CD4-positive, alpha-beta T cell (primary cell): ENCODE measurements at regions not wholly inside any gene's neighbourhood (a gene's known extent, or its start where the extent isn't known, plus 50 kb on each side); places are given as distances from the start of the nearest gene placed in this dataset.

Experiments used
- ATAC-seq: fragments of 200-7000 bp; cut with Tn5 transposase; one replicate; pipeline ENCODE4 v1.10.0; 2022; ENCODE audit warnings: mild to moderate bottlenecking; ENCODE audit not compliant: poor library complexity
- CTCF ChIA-PET: fragments of 350-600 bp; sonication (Branson Sonifier 250); formaldehyde crosslinking; loops from one replicate; lab custom pipeline; 2021; ENCODE audit warnings: antibody characterized with exemption, inconsistent platforms; lab: Charles Lee
- POLR2A ChIA-PET: fragments of 350-600 bp; sonication (Branson Sonifier 250); formaldehyde crosslinking; loops from one replicate; lab custom pipeline; 2021; ENCODE audit warnings: antibody characterized with exemption, inconsistent platforms; lab: Charles Lee
- DNase-seq, 14 experiments: peaks; one replicate each; pipeline ENCODE4 v3.0.0-alpha.2; 2013 to 2020; ENCODE audit warnings: mixed read lengths in 2 of 14
- H3K27ac ChIP-seq, 2 donors: one replicate each; pipeline versions ENCODE4 v1.5.1 to v1.7.0; 2013; ENCODE audit warnings: low read length in 2 of 2, low read depth in 1 of 2, mild to moderate bottlenecking in 1 of 2
- H3K27me3 ChIP-seq, 2 experiments: 1 replicate in 1 of 2; 2 replicates in 1 of 2; pipeline versions ENCODE4 v1.6.1 to v1.7.0; 2013; ENCODE audit warnings: low read length in 2 of 2, control low read depth in 1 of 2, mild to moderate bottlenecking in 1 of 2, moderate library complexity in 1 of 2; ENCODE audit not compliant: insufficient read depth in 2 of 2, control insufficient read depth in 1 of 2
- H3K36me3 ChIP-seq: one replicate; pipeline ENCODE4 v1.6.1; 2013; ENCODE audit warnings: low read length, control low read depth; ENCODE audit not compliant: insufficient read depth
- H3K4me1 ChIP-seq: one replicate; pipeline ENCODE4 v1.6.1; 2013; ENCODE audit warnings: low read length, control low read depth; ENCODE audit not compliant: insufficient read depth
- H3K4me3 ChIP-seq: one replicate; pipeline ENCODE4 v1.5.1; 2013; ENCODE audit warnings: mild to moderate bottlenecking, low read length, moderate library complexity
- H3K9me3 ChIP-seq, 2 experiments: 1 replicate in 1 of 2; 2 replicates in 1 of 2; pipeline versions ENCODE4 v1.6.1 to v1.7.0; 2013; ENCODE audit warnings: low read length in 2 of 2, mild to moderate bottlenecking in 2 of 2, control low read depth in 1 of 2, moderate library complexity in 1 of 2; ENCODE audit not compliant: control insufficient read depth in 1 of 2, insufficient read depth in 1 of 2
- H3K27ac Mint-ChIP-seq: one replicate; pipeline ENCODE4 v1.8.0; 2020; ENCODE audit warnings: mixed read lengths
- H3K27me3 Mint-ChIP-seq: one replicate; pipeline ENCODE4 v1.8.0; 2021; ENCODE audit warnings: mixed read lengths
- H3K36me3 Mint-ChIP-seq: one replicate; pipeline ENCODE4 v1.8.0; 2021; ENCODE audit warnings: low read depth, mixed read lengths
- H3K4me1 Mint-ChIP-seq: one replicate; pipeline ENCODE4 v1.8.0; 2021; ENCODE audit warnings: low read depth, mixed read lengths
- H3K4me3 Mint-ChIP-seq: one replicate; pipeline ENCODE4 v1.8.0; 2020; ENCODE audit warnings: mild to moderate bottlenecking, mixed read lengths
- H3K9me3 Mint-ChIP-seq: one replicate; pipeline ENCODE4 v1.8.0; 2020; ENCODE audit warnings: mixed read lengths
- CTCF ChIP-seq: fragments of 200-600 bp; IDR thresholded peaks from one replicate; pipeline ENCODE4 v1.8.0; 2022; ENCODE audit warnings: antibody characterized with exemption, mild to moderate bottlenecking
- intact Hi-C, 2 experiments: fragments of 100-400 bp; cut with DNase I in 1 of 2; cut with micrococcal nuclease in 1 of 2; formaldehyde crosslinking; loops; one replicate each; pipeline versions ENCODE4 v1.15.1 to v1.9.0; 2023 to 2025; cut with DNase I, micrococcal nuclease

DNA sequence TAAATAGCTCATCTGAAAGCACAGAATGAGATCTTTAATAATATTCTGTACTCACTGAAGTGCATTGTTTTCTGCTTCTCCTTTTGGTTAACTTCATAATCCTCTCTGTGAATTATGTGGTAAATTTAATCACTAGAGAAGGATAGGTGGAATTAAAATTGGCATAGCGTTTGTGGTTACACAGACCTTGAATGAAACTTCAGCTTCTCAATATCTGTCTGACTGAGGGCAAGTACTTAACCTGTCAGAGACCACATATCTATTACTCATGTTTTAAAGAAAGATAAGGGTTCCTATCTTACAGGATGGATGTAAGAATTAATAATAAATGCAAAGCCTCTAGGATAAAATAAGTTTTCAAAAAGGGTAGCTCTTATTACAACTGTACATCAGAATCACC lies 861.8 kb downstream of the TRIB2 start:
- Histone ChIP-seq H3K27ac (no peak overlapping the region), H3K4me3 (no peak overlapping the region), H3K4me1 (no peaks in the 10 kb centered on the region), H3K9me3 (peaks cover 0 to 2% of the 10 kb centered on the region in 2 experiments), H3K36me3 (no peaks in the 10 kb centered on the region), H3K27me3 (no peaks in the 10 kb centered on the region)
- no peak for DNase-seq
- Mint-ChIP-seq H3K4me1 (no peaks in the 10 kb centered on the region), H3K4me3 (no peak overlapping the region), H3K36me3 (no peaks in the 10 kb centered on the region), H3K9me3 (peaks cover 2% of the 10 kb centered on the region), H3K27me3 (no peaks in the 10 kb centered on the region), H3K27ac (no peak overlapping the region)
- no peak for ATAC-seq
- intact Hi-C loops: no loop called here
- ChIA-PET POLR2A (interaction anchor here (0.7 kb wide), 1 partner anchor 122 kb away, joined by 3 read pairs; no protein-coding TSS in a partner anchor), CTCF (no interaction called here)
- no peak for TF ChIP-seq CTCF

GRCh38 chr2:13581471-13581870 lies 864.7 kb downstream of the TRIB2 start:
- H3K36me3 ChIP-seq: no peaks in the 10 kb centered on the region
- Mint-ChIP-seq H3K4me1 (no peaks in the 10 kb centered on the region), H3K27ac (no peak overlapping the region), H3K27me3 (no peaks in the 10 kb centered on the region), H3K9me3 (no peaks in the 10 kb centered on the region), H3K36me3 (no peaks in the 10 kb centered on the region), H3K4me3 (no peak overlapping the region)
- no peak for DNase-seq
- no peak overlapping the region for H3K27ac ChIP-seq
- POLR2A ChIA-PET: no interaction called here
- ATAC-seq: no peak
- no peaks in the 10 kb centered on the region for H3K4me1 ChIP-seq
- peaks cover 0 to 2% of the 10 kb centered on the region in 2 experiments for H3K9me3 ChIP-seq
- CTCF ChIA-PET: no interaction called here
- no peak overlapping the region for H3K4me3 ChIP-seq
- intact Hi-C loops: no loop called here
- H3K27me3 ChIP-seq: no peaks in the 10 kb centered on the region
- no peak for TF ChIP-seq CTCF

GRCh38 chr2:13583609-13584008 lies 866.9 kb downstream of the TRIB2 start:
- ChIA-PET CTCF (no interaction called here), POLR2A (no interaction called here)
- Histone ChIP-seq H3K36me3 (no peaks in the 10 kb centered on the region), H3K27me3 (no peaks in the 10 kb centered on the region), H3K4me3 (no peak overlapping the region), H3K4me1 (no peaks in the 10 kb centered on the region), H3K9me3 (peaks cover 0 to 2% of the 10 kb centered on the region in 2 experiments), H3K27ac (no peak overlapping the region)
- TF ChIP-seq CTCF: no peak
- Mint-ChIP-seq H3K36me3 (no peaks in the 10 kb centered on the region), H3K4me1 (no peaks in the 10 kb centered on the region), H3K27ac (no peak overlapping the region), H3K9me3 (no peaks in the 10 kb centered on the region), H3K27me3 (no peaks in the 10 kb centered on the region), H3K4me3 (no peak overlapping the region)
- intact Hi-C loops: no loop called here
- DNase-seq: no peak
- ATAC-seq: no peak
